ENCODE measurements at regions not wholly inside any gene's neighbourhood (a gene's known extent, or its start where the extent isn't known, plus 50 kb on each side); places are given as distances from the start of the nearest gene placed in this dataset.

DNA sequence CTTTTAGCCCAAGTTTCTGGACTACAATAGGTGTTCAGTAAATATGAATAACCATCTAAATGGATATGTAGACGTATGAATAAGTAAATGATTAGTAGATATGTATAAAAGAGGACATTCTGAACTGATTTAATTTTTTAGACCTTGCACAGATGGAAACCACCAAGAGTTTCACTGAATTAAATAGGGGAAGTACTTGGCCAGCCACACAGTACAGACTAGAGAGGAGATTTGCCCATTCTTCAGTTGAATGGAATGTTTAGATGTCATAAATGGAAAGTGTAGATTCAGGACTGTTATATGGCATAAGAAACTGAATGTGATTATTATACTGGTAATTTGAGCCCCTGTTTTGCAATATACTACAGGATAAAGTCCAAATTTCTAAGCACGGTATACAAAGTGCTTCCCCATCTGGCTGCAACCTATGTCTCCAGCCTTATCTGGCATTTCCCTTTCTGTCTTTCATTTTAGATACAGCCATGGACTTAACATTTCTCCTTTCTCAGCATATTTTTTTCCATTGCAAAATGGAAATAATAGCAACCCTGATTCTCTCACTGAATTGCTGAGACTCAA, 137.8 kb upstream of the HS3ST1 start:
- TF ChIP-seq ZNF274 (IDR thresholded peaks at IDR 0.05; ENCODE audit: low read depth, low read length) (no peak), SUZ12 (IDR thresholded peaks at IDR 0.05; ENCODE audit: extremely low read depth, insufficient read depth, insufficient read length) (no peak)

Measured in NT2/D1 (cell line).